H9 (cell line): ENCODE measurements at regions not wholly inside any gene's neighbourhood (a gene's known extent, or its start where the extent isn't known, plus 50 kb on each side); places are given as distances from the start of the nearest gene placed in this dataset.

ENCODE experiments used
- DNase-seq: peaks from one replicate; pipeline ENCODE4 v3.0.0-alpha.2; 2017
- H2AFZ ChIP-seq: one replicate; pipeline ENCODE4 v1.6.1; 2013; ENCODE audit warnings: mild to moderate bottlenecking, low read length, control low read depth, moderate library complexity
- H2AK5ac ChIP-seq: 2 replicates; pipeline ENCODE4 v1.6.1; 2013; ENCODE audit warnings: low read length, control low read depth, mixed read lengths; ENCODE audit not compliant: insufficient read length
- H2BK120ac ChIP-seq: one replicate; pipeline ENCODE4 v1.6.1; 2013; ENCODE audit warnings: low read depth, mild to moderate bottlenecking, low read length, control low read depth, inconsistent platforms; ENCODE audit not compliant: poor library complexity, severe bottlenecking
- H2BK12ac ChIP-seq: 2 replicates; pipeline ENCODE4 v1.6.1; 2013; ENCODE audit warnings: low read length, control low read depth, mixed read lengths, low read depth; ENCODE audit not compliant: insufficient read length
- H2BK15ac ChIP-seq: 2 replicates; pipeline ENCODE4 v1.6.1; 2013; ENCODE audit warnings: low read depth, low read length, control low read depth
- H2BK20ac ChIP-seq: one replicate; pipeline ENCODE4 v1.6.1; 2013; ENCODE audit warnings: low read depth, mild to moderate bottlenecking, low read length, control low read depth, inconsistent platforms; ENCODE audit not compliant: poor library complexity, severe bottlenecking
- H2BK5ac ChIP-seq: 2 replicates; pipeline ENCODE4 v1.6.1; 2013; ENCODE audit warnings: low read length, control low read depth, mixed read lengths; ENCODE audit not compliant: insufficient read length
- H3K14ac ChIP-seq: 2 replicates; pipeline ENCODE4 v1.6.1; 2013; ENCODE audit warnings: low read length, control low read depth; ENCODE audit not compliant: insufficient read depth
- H3K18ac ChIP-seq: 2 replicates; pipeline ENCODE4 v1.6.1; 2013; ENCODE audit warnings: low read depth, mild to moderate bottlenecking, mixed read lengths, low read length, control low read depth; ENCODE audit not compliant: insufficient read length
- H3K23ac ChIP-seq: 2 replicates; pipeline ENCODE4 v1.6.1; 2013; ENCODE audit warnings: low read length, control low read depth, mixed read lengths, low read depth; ENCODE audit not compliant: insufficient read length
- H3K23me2 ChIP-seq: 2 replicates; pipeline ENCODE4 v1.6.1; 2013; ENCODE audit warnings: low read depth, mild to moderate bottlenecking, mixed read lengths, low read length, control low read depth; ENCODE audit not compliant: insufficient read length, poor library complexity, severe bottlenecking
- H3K27ac ChIP-seq: 2 replicates; pipeline ENCODE4 v1.5.1; 2013; ENCODE audit warnings: low read length, control low read depth, mixed read lengths, low read depth; ENCODE audit not compliant: insufficient read length
- H3K27me3 ChIP-seq: 2 replicates; pipeline ENCODE4 v1.6.1; 2013; ENCODE audit warnings: low read length, control low read depth, inconsistent platforms; ENCODE audit not compliant: insufficient read depth
- H3K4ac ChIP-seq: 2 replicates; pipeline ENCODE4 v1.6.1; 2013; ENCODE audit warnings: low read depth, mild to moderate bottlenecking, control low read depth, inconsistent platforms, low read length, moderate library complexity
- H3K4me1 ChIP-seq: 2 replicates; pipeline ENCODE4 v1.6.1; 2013; ENCODE audit warnings: low read length, control low read depth, inconsistent platforms; ENCODE audit not compliant: insufficient read depth
- H3K4me2 ChIP-seq: 2 replicates; pipeline ENCODE4 v1.6.1; 2013; ENCODE audit warnings: low read length, control low read depth, mixed read lengths; ENCODE audit not compliant: insufficient read length, insufficient read depth
- H3K56ac ChIP-seq: 2 replicates; pipeline ENCODE4 v1.6.1; 2013; ENCODE audit warnings: low read depth, mild to moderate bottlenecking, mixed read lengths, low read length, control low read depth; ENCODE audit not compliant: insufficient read length
- H3K79me1 ChIP-seq: 2 replicates; pipeline ENCODE4 v1.6.1; 2013; ENCODE audit warnings: low read depth, mild to moderate bottlenecking, moderate library complexity, low read length, control low read depth, inconsistent platforms; ENCODE audit not compliant: insufficient read depth, poor library complexity, severe bottlenecking
- H3K79me2 ChIP-seq: 2 replicates; pipeline ENCODE4 v1.6.1; 2013; ENCODE audit warnings: low read length, control low read depth, inconsistent platforms; ENCODE audit not compliant: insufficient read depth
- H3K9ac ChIP-seq: 2 replicates; pipeline ENCODE4 v1.6.1; 2013; ENCODE audit warnings: low read length, control low read depth, mixed read lengths; ENCODE audit not compliant: insufficient read length; ENCODE audit errors: extremely low read depth
- H3K9me3 ChIP-seq: one replicate; pipeline ENCODE4 v1.6.1; 2013; ENCODE audit warnings: low read depth, low read length, inconsistent platforms; ENCODE audit not compliant: control insufficient read depth
- H3T11ph ChIP-seq: one replicate; pipeline ENCODE4 v1.6.1; 2013; ENCODE audit warnings: mild to moderate bottlenecking, low read length, control low read depth, inconsistent platforms
- H4K20me1 ChIP-seq: one replicate; pipeline ENCODE4 v1.6.1; 2013; ENCODE audit not compliant: control insufficient read depth, insufficient read length, insufficient read depth
- H4K5ac ChIP-seq: 2 replicates; pipeline ENCODE4 v1.6.1; 2013; ENCODE audit warnings: low read depth, mild to moderate bottlenecking, mixed read lengths, low read length, control low read depth; ENCODE audit not compliant: insufficient read length
- H4K8ac ChIP-seq: replicated peaks from 2 replicates; pipeline ENCODE4 v1.6.1; 2013; ENCODE audit warnings: low read length, control low read depth, mixed read lengths, low read depth; ENCODE audit not compliant: insufficient read length
- H4K91ac ChIP-seq: 2 replicates; pipeline ENCODE4 v1.6.1; 2013; ENCODE audit warnings: low read depth, mild to moderate bottlenecking, moderate library complexity, mixed read lengths, low read length, control low read depth; ENCODE audit not compliant: insufficient read length
- H3K27ac Mint-ChIP-seq, 3 experiments: 2 replicates in 2 of 3; 3 replicates in 1 of 3; pipeline ENCODE4 v1.8.0; 2020 to 2021; ENCODE audit warnings: mixed read lengths in 3 of 3, mild to moderate bottlenecking in 1 of 3, moderate library complexity in 1 of 3
- H3K27me3 Mint-ChIP-seq: 2 replicates; pipeline ENCODE4 v1.8.0; 2021; ENCODE audit warnings: low read depth, mild to moderate bottlenecking, moderate library complexity, mixed read lengths
- H3K36me3 Mint-ChIP-seq, 3 experiments: 2 replicates in 2 of 3; 3 replicates in 1 of 3; pipeline ENCODE4 v1.8.0; 2020 to 2021; ENCODE audit warnings: low read depth in 3 of 3, mixed read lengths in 3 of 3; ENCODE audit not compliant: insufficient read depth in 1 of 3
- H3K4me1 Mint-ChIP-seq, 2 experiments: 2 replicates each; pipeline ENCODE4 v1.8.0; 2020; ENCODE audit warnings: mixed read lengths in 2 of 2
- H3K4me3 Mint-ChIP-seq, 2 experiments: 2 replicates in 1 of 2; 3 replicates in 1 of 2; pipeline ENCODE4 v1.8.0; 2020 to 2021; ENCODE audit warnings: mild to moderate bottlenecking in 2 of 2, mixed read lengths in 2 of 2, moderate library complexity in 1 of 2
- H3K9me3 Mint-ChIP-seq, 2 experiments: 2 replicates in 1 of 2; 3 replicates in 1 of 2; pipeline ENCODE4 v1.8.0; 2020; ENCODE audit warnings: mild to moderate bottlenecking in 2 of 2, mixed read lengths in 2 of 2, moderate library complexity in 1 of 2
- CTCF ChIP-seq: fragments of 200-600 bp; sonication (generic); conservative IDR thresholded peaks from 3 replicates; pipeline ENCODE4 v1.8.0; 2021; ENCODE audit warnings: antibody characterized with exemption, mild to moderate bottlenecking
- WGBS: extraction: QIAGEN DNeasy Blood & Tissue Kit; methylation state at CpG from one replicate; pipeline ENCODE4 v1.1.7; 2013; ENCODE audit warnings: missing lambda C conversion rate, low lambda C conversion rate, mixed read lengths; ENCODE audit not compliant: insufficient read length; ENCODE audit errors: extremely low coverage; 5-methylcytosine and 5-hydroxymethylcytosine counted together

DNA sequence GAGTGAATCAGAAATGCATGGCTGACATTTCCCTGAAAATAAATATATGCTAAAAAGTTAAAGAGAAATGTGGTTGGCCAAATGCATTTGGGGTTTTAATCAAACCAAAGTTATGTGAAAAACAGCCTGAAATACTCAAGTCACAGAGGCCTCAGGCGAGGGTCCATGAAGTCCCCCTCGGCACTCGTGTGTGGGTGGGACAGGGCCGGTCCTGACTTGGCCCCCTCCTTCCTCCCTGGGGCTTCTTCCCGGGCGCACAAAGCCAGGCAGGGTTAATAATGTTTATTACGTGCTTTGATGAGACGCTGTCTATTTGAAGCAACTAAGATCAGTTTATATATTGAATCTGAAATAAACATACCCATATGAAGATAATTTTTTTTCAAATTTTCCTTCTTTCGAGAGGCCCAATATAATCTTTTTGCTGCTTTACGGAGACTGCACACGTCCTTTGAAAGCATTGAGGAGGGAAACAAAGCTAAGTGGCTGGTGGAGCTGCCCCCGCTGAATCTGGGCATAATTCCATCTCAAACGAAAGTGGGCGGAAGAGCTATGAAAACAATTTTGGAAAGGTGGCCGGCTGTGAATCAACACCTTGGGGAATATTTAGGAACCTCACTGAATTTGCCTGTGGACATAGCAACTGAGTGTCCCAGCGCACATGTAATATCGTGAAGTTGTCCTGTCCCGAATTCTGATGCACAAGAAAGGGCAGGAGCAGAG lies 55.8 kb upstream of the SMOC2 start:
- Histone ChIP-seq H3T11ph (no peak overlapping the region), H3K4ac (no peak overlapping the region), H4K8ac (no peak overlapping the region), H2BK12ac (no peak overlapping the region), H3K9ac (no peak overlapping the region), H4K91ac (no peak overlapping the region), H3K79me1 (no peaks in the 10 kb centered on the region), H3K56ac (no peak overlapping the region), H2BK120ac (no peak overlapping the region), H2AFZ (no peak overlapping the region), H3K4me2 (no peak overlapping the region), H3K18ac (no peak overlapping the region), H3K27ac (no peak overlapping the region), H2BK15ac (no peak overlapping the region), H2BK20ac (no peak overlapping the region), H3K27me3 (no peaks in the 10 kb centered on the region), H4K5ac (no peak overlapping the region), H3K9me3 (peaks cover 4% of the 10 kb centered on the region), H2AK5ac (no peak overlapping the region), H3K14ac (no peak overlapping the region), H3K79me2 (no peaks in the 10 kb centered on the region), H3K23me2 (no peaks in the 10 kb centered on the region), H3K23ac (no peak overlapping the region), H2BK5ac (no peak overlapping the region), H4K20me1 (no peaks in the 10 kb centered on the region), H3K4me1 (no peaks in the 10 kb centered on the region)
- Mint-ChIP-seq H3K4me1 (peaks cover 0 to 12% of the 10 kb centered on the region in 2 experiments; a peak in 2 of 4 replicates), H3K9me3 (peaks cover 24 to 26% of the 10 kb centered on the region in 2 experiments), H3K36me3 (peaks cover 7 to 9% (median 7%) of the 10 kb centered on the region in 3 experiments), H3K4me3 (no peak overlapping the region; a peak in 1 of 5 replicates), H3K27me3 (no peaks in the 10 kb centered on the region; the same call in 1 of the 2 replicates), H3K27ac (no peak overlapping the region)
- no peak for DNase-seq
- WGBS, result no CpG with 5 or more reads among the region's 18 CpGs
- no peak for TF ChIP-seq CTCF
